ENCODE measurements at regions not wholly inside any gene's neighbourhood (a gene's known extent, or its start where the extent isn't known, plus 50 kb on each side); places are given as distances from the start of the nearest gene placed in this dataset.
A peak's percentile ranks its signal among the peaks of the same experiment; 100 is the strongest.

- DNase-seq, result no peak
Measured at GRCh38 chr6:2534406-2535042, 216.2 kb downstream of the MYLK4 start.

GRCh38 chr6:2531426-2532215 lies 219.1 kb downstream of the MYLK4 start:
- no peak for DNase-seq

- DNase-seq, result no peak
Measured at GRCh38 chr6:2529211-2529719, 221.5 kb downstream of the MYLK4 start.

- no peak for DNase-seq
Measured at GRCh38 chr6:2528156-2528555, 222.6 kb downstream of the MYLK4 start.

GRCh38 chr6:2526766-2527165 lies 224.0 kb downstream of the MYLK4 start:
- DNase-seq, result no peak

- peak; percentile 47 for DNase-seq
Measured at GRCh38 chr6:2524090-2524489, 226.6 kb downstream of the MYLK4 start.

- no peak for DNase-seq
Measured at GRCh38 chr6:2523061-2523460, 227.7 kb downstream of the MYLK4 start.

GRCh38 chr6:2522521-2522920 lies 228.2 kb downstream of the MYLK4 start:
- DNase-seq, result no peak

GRCh38 chr6:2517855-2518473 lies 232.8 kb downstream of the MYLK4 start:
- DNase-seq, result no peak

GRCh38 chr6:2517401-2517800 lies 233.3 kb downstream of the MYLK4 start:
- DNase-seq, result no peak

- no peak for DNase-seq
Measured at GRCh38 chr6:2516059-2516458, 234.7 kb downstream of the MYLK4 start.

- no peak for DNase-seq
Measured at GRCh38 chr6:2514965-2515543, 235.7 kb downstream of the MYLK4 start.

- DNase-seq, result no peak
Measured at GRCh38 chr6:2512802-2513201, 237.9 kb downstream of the MYLK4 start.

GRCh38 chr6:2510316-2510715 lies 240.4 kb downstream of the MYLK4 start:
- no peak for DNase-seq

GRCh38 chr6:2509711-2510110 lies 241.0 kb downstream of the MYLK4 start:
- DNase-seq, result no peak

- DNase-seq, result no peak
Measured at GRCh38 chr6:2508071-2508470, 242.7 kb downstream of the MYLK4 start.

GRCh38 chr6:2507521-2508037 lies 243.1 kb downstream of the MYLK4 start:
- DNase-seq, result no peak

- DNase-seq, result no peak
Measured at GRCh38 chr6:2507016-2507415, 243.7 kb downstream of the MYLK4 start.

GRCh38 chr6:2505624-2506023 lies 245.1 kb downstream of the MYLK4 start:
- peak; percentile 6 for DNase-seq

GRCh38 chr6:2504495-2505064 lies 246.1 kb downstream of the MYLK4 start:
- DNase-seq, result no peak

GRCh38 chr6:2503816-2504494 lies 246.8 kb downstream of the MYLK4 start:
- no peak for DNase-seq

- no peak for DNase-seq
Measured at GRCh38 chr6:2502998-2503674, 247.6 kb downstream of the MYLK4 start.

Measured in hematopoietic multipotent progenitor cell treated with erythropoietin and hydrocortisone succinate and interleukin-3 and kit ligand, for 8 days (in vitro differentiated cells).